Muscle layer of colon (tissue), 2 donors: ENCODE measurements at regions not wholly inside any gene's neighbourhood (a gene's known extent, or its start where the extent isn't known, plus 50 kb on each side); places are given as distances from the start of the nearest gene placed in this dataset.

Source experiments
- H3K27ac ChIP-seq: one replicate; pipeline ENCODE4 v1.7.0; 2013; ENCODE audit warnings: low read depth, mild to moderate bottlenecking, low read length, moderate library complexity
- H3K27me3 ChIP-seq, 2 donors: one replicate each; pipeline ENCODE4 v1.7.0; 2013; ENCODE audit warnings: low read length in 2 of 2, mild to moderate bottlenecking in 2 of 2; ENCODE audit not compliant: insufficient read depth in 2 of 2, control insufficient read depth in 1 of 2
- H3K36me3 ChIP-seq: one replicate; pipeline ENCODE4 v1.7.0; 2013; ENCODE audit warnings: mild to moderate bottlenecking, low read length; ENCODE audit not compliant: insufficient read depth
- H3K4me1 ChIP-seq: one replicate; pipeline ENCODE4 v1.7.0; 2013; ENCODE audit warnings: mild to moderate bottlenecking, low read length; ENCODE audit not compliant: insufficient read depth
- H3K4me3 ChIP-seq, 2 donors: one replicate each; pipeline ENCODE4 v1.7.0; 2013; ENCODE audit warnings: low read length in 2 of 2, low read depth in 1 of 2, mild to moderate bottlenecking in 1 of 2, moderate library complexity in 1 of 2
- H3K9ac ChIP-seq: one replicate; pipeline ENCODE4 v1.7.0; 2013; ENCODE audit warnings: low read length
- H3K9me3 ChIP-seq: one replicate; pipeline ENCODE4 v1.7.0; 2013; ENCODE audit warnings: mild to moderate bottlenecking, low read length
- donor health status: abdominal sarcoma.
- donor health status: Adenocarcinoma of cecum.

- no peak overlapping the region for H3K27ac ChIP-seq
- H3K4me1 ChIP-seq, result no peaks in the 10 kb centered on the region
- no peaks in the 10 kb centered on the region for H3K27me3 ChIP-seq
- no peak overlapping the region for H3K9ac ChIP-seq
- no peaks in the 10 kb centered on the region for H3K36me3 ChIP-seq
- H3K9me3 ChIP-seq, result no peaks in the 10 kb centered on the region
- no peak overlapping the region for H3K4me3 ChIP-seq
Observed at GRCh38 chr18:40017021-40017420, 1938.0 kb upstream of the PIK3C3 start.

- Histone ChIP-seq H3K27me3 (no peaks in the 10 kb centered on the region), H3K36me3 (no peaks in the 10 kb centered on the region), H3K4me1 (no peaks in the 10 kb centered on the region)
Observed at GRCh38 chr18:40016405-40016804, 1938.6 kb upstream of the PIK3C3 start.

GRCh38 chr18:40013001-40013609, 1941.9 kb upstream of the PIK3C3 start:
- Histone ChIP-seq H3K9ac (no peak overlapping the region), H3K27me3 (no peaks in the 10 kb centered on the region), H3K4me1 (no peaks in the 10 kb centered on the region), H3K27ac (no peak overlapping the region), H3K4me3 (no peak overlapping the region), H3K9me3 (no peaks in the 10 kb centered on the region), H3K36me3 (no peaks in the 10 kb centered on the region)

More at GRCh38 chr18:40016405-40016804, 1938.6 kb upstream of the PIK3C3 start:
- H3K4me3 ChIP-seq, result no peak overlapping the region
- no peak overlapping the region for H3K27ac ChIP-seq
- no peak overlapping the region for H3K9ac ChIP-seq
- H3K9me3 ChIP-seq, result no peaks in the 10 kb centered on the region

- Histone ChIP-seq H3K9me3 (no peaks in the 10 kb centered on the region), H3K27ac (no peak overlapping the region), H3K4me1 (no peaks in the 10 kb centered on the region), H3K4me3 (no peak overlapping the region), H3K27me3 (no peaks in the 10 kb centered on the region), H3K36me3 (no peaks in the 10 kb centered on the region), H3K9ac (no peak overlapping the region)
Observed at GRCh38 chr18:40011201-40011600, 1943.8 kb upstream of the PIK3C3 start.

GRCh38 chr18:40006634-40007033, 1948.4 kb upstream of the PIK3C3 start:
- H3K4me3 ChIP-seq, result no peak overlapping the region
- H3K27me3 ChIP-seq, result no peaks in the 10 kb centered on the region
- H3K36me3 ChIP-seq, result no peaks in the 10 kb centered on the region
- no peaks in the 10 kb centered on the region for H3K4me1 ChIP-seq
- no peak overlapping the region for H3K9ac ChIP-seq
- H3K27ac ChIP-seq, result no peak overlapping the region
- H3K9me3 ChIP-seq, result no peaks in the 10 kb centered on the region

- no peaks in the 10 kb centered on the region for H3K9me3 ChIP-seq
- H3K4me1 ChIP-seq, result no peaks in the 10 kb centered on the region
- no peak overlapping the region for H3K9ac ChIP-seq
- no peak overlapping the region for H3K4me3 ChIP-seq
- no peak overlapping the region for H3K27ac ChIP-seq
- H3K27me3 ChIP-seq, result no peaks in the 10 kb centered on the region
- H3K36me3 ChIP-seq, result no peaks in the 10 kb centered on the region
Observed at GRCh38 chr18:40004246-40004645, 1950.8 kb upstream of the PIK3C3 start.

GRCh38 chr18:39998317-39998716, 1956.7 kb upstream of the PIK3C3 start:
- no peaks in the 10 kb centered on the region for H3K4me1 ChIP-seq
- no peaks in the 10 kb centered on the region for H3K9me3 ChIP-seq
- H3K27me3 ChIP-seq, result no peaks in the 10 kb centered on the region
- no peak overlapping the region for H3K4me3 ChIP-seq
- H3K9ac ChIP-seq, result no peak overlapping the region
- H3K27ac ChIP-seq, result no peak overlapping the region
- no peaks in the 10 kb centered on the region for H3K36me3 ChIP-seq

- no peaks in the 10 kb centered on the region for H3K36me3 ChIP-seq
- H3K4me3 ChIP-seq, result no peak overlapping the region
- H3K9me3 ChIP-seq, result no peaks in the 10 kb centered on the region
- no peak overlapping the region for H3K9ac ChIP-seq
- no peaks in the 10 kb centered on the region for H3K4me1 ChIP-seq
- H3K27ac ChIP-seq, result no peak overlapping the region
- no peaks in the 10 kb centered on the region for H3K27me3 ChIP-seq
Observed at GRCh38 chr18:39994498-39994897, 1960.5 kb upstream of the PIK3C3 start.

- Histone ChIP-seq H3K9me3 (no peaks in the 10 kb centered on the region), H3K36me3 (no peaks in the 10 kb centered on the region), H3K4me1 (no peaks in the 10 kb centered on the region), H3K27ac (no peak overlapping the region), H3K9ac (no peak overlapping the region), H3K27me3 (no peaks in the 10 kb centered on the region), H3K4me3 (no peak overlapping the region)
Observed at GRCh38 chr18:39991696-39992265, 1963.3 kb upstream of the PIK3C3 start.

GRCh38 chr18:39990540-39990939, 1964.5 kb upstream of the PIK3C3 start:
- Histone ChIP-seq H3K36me3 (no peaks in the 10 kb centered on the region), H3K4me1 (no peaks in the 10 kb centered on the region), H3K27me3 (no peaks in the 10 kb centered on the region), H3K4me3 (no peak overlapping the region), H3K27ac (no peak overlapping the region), H3K9ac (no peak overlapping the region), H3K9me3 (no peaks in the 10 kb centered on the region)

GRCh38 chr18:39976771-39977170, 1978.3 kb upstream of the PIK3C3 start:
- H3K9ac ChIP-seq, result no peak overlapping the region
- H3K4me1 ChIP-seq, result no peaks in the 10 kb centered on the region
- no peak overlapping the region for H3K27ac ChIP-seq
- no peak overlapping the region for H3K4me3 ChIP-seq
- no peaks in the 10 kb centered on the region for H3K36me3 ChIP-seq
- no peaks in the 10 kb centered on the region for H3K9me3 ChIP-seq
- H3K27me3 ChIP-seq, result no peaks in the 10 kb centered on the region

GRCh38 chr18:39972521-39972920, 1982.5 kb upstream of the PIK3C3 start:
- no peaks in the 10 kb centered on the region for H3K36me3 ChIP-seq
- no peak overlapping the region for H3K9ac ChIP-seq
- no peaks in the 10 kb centered on the region for H3K4me1 ChIP-seq
- no peak overlapping the region for H3K4me3 ChIP-seq
- H3K27me3 ChIP-seq, result no peaks in the 10 kb centered on the region
- no peaks in the 10 kb centered on the region for H3K9me3 ChIP-seq
- no peak overlapping the region for H3K27ac ChIP-seq
